ENCODE measurements at regions not wholly inside any gene's neighbourhood (a gene's known extent, or its start where the extent isn't known, plus 50 kb on each side); places are given as distances from the start of the nearest gene placed in this dataset.

DNA sequence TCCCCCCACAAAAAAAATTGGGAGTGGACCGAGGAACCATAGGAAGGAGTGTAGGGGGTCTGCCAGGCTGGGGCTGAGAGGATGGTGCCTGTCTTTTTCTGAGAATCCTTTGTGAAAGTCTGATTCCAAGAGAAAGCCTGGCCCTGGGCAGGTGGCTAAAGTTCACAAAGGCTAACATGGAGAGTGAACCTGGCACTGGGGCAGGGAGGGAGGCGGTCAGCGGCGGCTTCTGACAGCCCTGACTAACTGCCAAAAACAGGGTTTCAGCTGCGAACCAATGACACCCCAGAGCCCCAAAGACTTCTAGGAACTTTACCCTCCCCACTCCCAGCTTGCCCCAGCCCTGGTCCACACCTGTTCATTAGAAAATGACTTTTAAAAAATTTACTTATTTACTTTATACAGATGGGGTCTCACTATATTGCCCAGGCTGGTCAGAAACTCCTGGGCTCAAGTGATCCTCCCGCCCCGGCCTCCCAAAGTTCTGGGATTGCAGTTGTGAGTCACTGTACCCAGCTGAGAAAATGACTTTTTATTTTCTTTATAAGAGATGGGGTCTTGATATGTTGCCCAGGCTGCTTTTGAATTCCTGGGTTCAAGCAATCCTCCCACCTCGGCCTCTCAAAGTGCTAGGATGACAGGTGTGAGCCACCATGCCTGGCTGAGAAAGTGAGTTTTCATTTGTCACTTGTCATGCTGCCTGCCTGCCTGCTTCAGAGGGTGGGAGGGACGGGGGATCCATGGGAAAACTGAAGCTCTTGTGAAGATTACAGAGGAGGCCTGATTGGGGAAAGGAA, 61.0 kb upstream of the DUSP5 start:
- DNase-seq (ENCODE audit: low read depth in 2 of 2): no peak

DNA sequence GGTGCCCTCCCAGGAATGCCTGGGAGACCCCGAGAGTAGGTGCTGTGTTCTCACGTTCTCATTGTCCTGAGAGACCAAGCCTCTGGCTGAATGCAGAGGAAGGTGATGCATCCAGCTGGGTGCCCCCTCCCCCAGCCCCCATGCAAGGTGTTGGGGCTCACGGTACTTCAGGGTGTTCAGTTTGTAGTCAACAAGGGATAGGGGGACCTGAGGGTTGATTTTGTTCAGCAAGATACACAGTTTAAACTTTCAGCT, 60.4 kb upstream of the DUSP5 start:
- no peak for DNase-seq (ENCODE audit: low read depth in 2 of 2)

GRCh38 chr10:110437761-110438341, 59.9 kb upstream of the DUSP5 start:
- DNase-seq (ENCODE audit: low read depth in 2 of 2): no peak

DNA sequence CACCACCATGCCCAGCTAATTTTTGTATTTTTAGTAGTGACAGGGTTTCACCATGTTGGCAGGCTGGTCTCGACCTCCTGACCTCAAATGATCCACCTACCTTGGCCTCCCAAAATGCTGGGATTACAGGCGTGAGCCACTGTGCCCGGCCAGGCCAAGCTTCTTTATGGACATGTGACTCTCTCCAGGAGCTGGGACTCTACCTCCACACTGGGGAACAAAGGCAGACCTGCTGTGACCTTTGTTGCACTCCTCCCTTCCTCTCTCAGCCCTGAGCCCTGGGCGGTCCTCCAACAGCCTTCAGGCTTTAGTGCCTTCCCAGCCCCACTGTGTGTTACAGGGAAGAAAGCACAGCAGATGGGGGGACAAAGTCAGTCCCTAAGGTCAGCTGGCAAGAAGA, 55.0 kb upstream of the DUSP5 start:
- DNase-seq (ENCODE audit: low read depth in 2 of 2): no peak

DNA sequence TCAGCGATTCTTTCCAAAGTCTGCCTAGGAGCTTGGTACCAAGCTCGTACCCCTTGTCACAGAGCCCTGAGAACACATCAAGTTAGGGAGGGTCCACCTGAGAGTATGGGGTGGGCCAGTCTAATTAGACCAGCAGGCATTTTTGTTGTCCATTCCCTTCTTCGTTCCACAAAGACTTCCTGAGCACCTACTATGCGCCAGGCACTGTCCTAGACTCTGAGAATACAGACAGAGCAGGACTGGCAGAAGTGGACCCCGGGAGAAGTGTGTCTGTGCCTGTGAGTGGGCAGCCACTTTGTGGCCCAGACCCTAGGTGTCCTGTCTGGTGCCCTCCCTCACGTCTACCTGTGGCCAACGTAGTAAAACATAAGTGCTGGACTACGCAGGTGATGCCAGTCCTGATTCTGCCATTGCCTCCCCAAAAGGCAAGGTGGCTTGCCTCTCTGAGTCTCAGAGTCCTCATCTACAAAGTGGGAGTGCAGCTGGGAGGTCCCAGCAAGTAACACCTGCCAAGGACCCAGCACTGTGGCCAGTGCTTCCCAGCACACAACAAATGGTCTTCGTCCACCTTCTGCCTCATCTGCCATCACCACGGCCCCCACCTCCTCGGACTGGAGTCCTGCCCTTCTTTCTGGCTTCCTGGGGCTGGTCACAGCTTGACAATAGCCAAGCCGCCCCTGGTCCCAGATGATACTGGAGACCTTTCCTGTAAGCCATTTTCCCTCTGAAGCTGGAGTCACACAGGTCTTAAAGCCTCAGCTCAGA, 54.3 kb upstream of the DUSP5 start:
- DNase-seq (ENCODE audit: low read depth in 2 of 2): no peak

- no peak for DNase-seq (ENCODE audit: low read depth in 2 of 2)
Measured at GRCh38 chr10:110444004-110444337, 53.7 kb upstream of the DUSP5 start.

- no peak for DNase-seq (ENCODE audit: low read depth in 2 of 2)
Measured at GRCh38 chr10:110445871-110446270, 51.8 kb upstream of the DUSP5 start.

GRCh38 chr10:110446277-110446676, 51.4 kb upstream of the DUSP5 start:
- no peak for DNase-seq (ENCODE audit: low read depth in 2 of 2)

DNA sequence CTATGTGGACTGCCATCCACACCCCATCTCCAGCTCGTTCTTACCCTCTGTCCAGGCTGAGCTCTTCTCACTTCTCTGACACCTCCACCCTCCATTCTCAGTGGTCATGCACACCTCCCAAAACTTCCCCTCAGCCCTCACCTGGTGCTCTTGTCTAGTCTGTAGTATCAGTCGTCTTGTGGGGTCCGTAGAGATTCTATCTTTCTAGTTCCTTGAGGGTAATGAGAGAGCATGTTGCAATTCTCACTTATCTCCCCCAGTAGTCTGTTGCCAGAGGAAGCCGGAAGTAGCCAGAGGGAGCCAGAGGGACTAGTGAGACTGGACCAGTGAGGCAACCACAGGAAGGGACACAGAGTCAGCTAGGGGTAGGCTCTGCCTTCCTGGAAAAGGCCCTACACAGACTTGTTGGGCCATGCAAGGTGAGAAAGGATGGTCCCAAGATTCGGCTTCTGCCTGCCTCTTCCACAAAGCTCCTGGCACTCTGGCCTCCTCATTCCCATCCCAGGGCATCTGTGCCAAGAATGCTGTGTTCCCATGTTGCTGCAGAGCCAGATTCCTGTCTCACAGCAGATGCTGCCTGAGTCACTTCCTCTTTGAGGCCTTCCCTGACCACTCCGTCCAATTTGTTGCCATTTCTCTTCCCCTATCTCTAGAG, 50.6 kb upstream of the DUSP5 start:
- DNase-seq (ENCODE audit: low read depth in 2 of 2): no peak

- DNase-seq (ENCODE audit: low read depth in 2 of 2): no peak
Measured at GRCh38 chr10:110447886-110448285, 49.8 kb upstream of the DUSP5 start.
